ENCODE measurements at regions not wholly inside any gene's neighbourhood (a gene's known extent, or its start where the extent isn't known, plus 50 kb on each side); places are given as distances from the start of the nearest gene placed in this dataset.

- TF ChIP-seq CTCF (conservative IDR thresholded peaks at IDR 0.05; ENCODE audit: low read depth, low read length) (no peak), EZH2 (IDR thresholded peaks at IDR 0.05; ENCODE audit: borderline replicate concordance, low read depth, low read length, poor library complexity, severe bottlenecking) (no peak)
Observed at GRCh38 chr2:30375915-30376314, 71.1 kb upstream of the LCLAT1 start.

Measured in A673 (cell line).